IMR-90 (cell line): ENCODE measurements at regions not wholly inside any gene's neighbourhood (a gene's known extent, or its start where the extent isn't known, plus 50 kb on each side); places are given as distances from the start of the nearest gene placed in this dataset.

ENCODE experiments used
- BHLHE40 ChIP-seq: fragments of 150-350 bp; IDR thresholded peaks from 2 replicates; pipeline ENCODE4 v1.6.1; 2016; ENCODE audit warnings: mild to moderate bottlenecking, low read depth, low read length
- CEBPB ChIP-seq: IDR thresholded peaks from 2 replicates; pipeline ENCODE4 v1.6.1; 2012; ENCODE audit warnings: low read depth, low read length, improper control_type of control experiment
- FOS ChIP-seq: fragments of 150-350 bp; IDR thresholded peaks from 2 replicates; pipeline ENCODE4 v1.6.1; 2016; ENCODE audit warnings: low read depth, low read length
- MAFK ChIP-seq: IDR thresholded peaks from 2 replicates; pipeline ENCODE4 v1.6.1; 2012; ENCODE audit warnings: low read depth, low read length, improper control_type of control experiment
- MXI1 ChIP-seq: IDR thresholded peaks from 2 replicates; pipeline ENCODE4 v1.6.1; 2012; ENCODE audit warnings: low read depth, mild to moderate bottlenecking, low read length, moderate library complexity, borderline replicate concordance
- NFE2L2 ChIP-seq: fragments of 150-350 bp; IDR thresholded peaks from 2 replicates; pipeline ENCODE4 v1.6.1; 2016; ENCODE audit warnings: low read depth, mild to moderate bottlenecking, low read length
- POLR2A ChIP-seq: IDR thresholded peaks from 2 replicates; pipeline ENCODE4 v1.6.1; 2012; ENCODE audit warnings: mild to moderate bottlenecking, low read depth, low read length
- RAD21 ChIP-seq: IDR thresholded peaks from 2 replicates; pipeline ENCODE4 v1.6.1; 2012; ENCODE audit warnings: low read length, improper control_type of control experiment
- RCOR1 ChIP-seq: IDR thresholded peaks from 2 replicates; pipeline ENCODE4 v1.6.1; 2012; ENCODE audit warnings: mild to moderate bottlenecking, low read length, improper control_type of control experiment; ENCODE audit not compliant: insufficient replicate concordance
- RFX5 ChIP-seq: IDR thresholded peaks from 2 replicates; pipeline ENCODE4 v1.8.0; 2012; ENCODE audit warnings: low read depth, mild to moderate bottlenecking, low read length, moderate library complexity
- SMC3 ChIP-seq: fragments of 150-350 bp; IDR thresholded peaks from 2 replicates; pipeline ENCODE4 v1.6.1; 2016; ENCODE audit warnings: low read depth, mild to moderate bottlenecking, antibody characterized with exemption, low read length, moderate library complexity
- USF2 ChIP-seq: fragments of 150-350 bp; IDR thresholded peaks from 2 replicates; pipeline ENCODE4 v1.6.1; 2017; ENCODE audit warnings: mild to moderate bottlenecking, antibody characterized with exemption, low read length, low read depth
- TF ChIP-seq, protein P1 (sequence below): conservative IDR thresholded peaks from 2 replicates; pipeline ENCODE4 v1.5.1; 2012; ENCODE audit warnings: mild to moderate bottlenecking, low read depth, low read length, improper control_type of control experiment
- TF ChIP-seq, protein P2 (sequence below): fragments of 150-350 bp; IDR thresholded peaks from 2 replicates; pipeline ENCODE4 v1.6.1; 2016; ENCODE audit warnings: low read depth, mild to moderate bottlenecking, low read length, moderate library complexity, borderline replicate concordance

DNA sequence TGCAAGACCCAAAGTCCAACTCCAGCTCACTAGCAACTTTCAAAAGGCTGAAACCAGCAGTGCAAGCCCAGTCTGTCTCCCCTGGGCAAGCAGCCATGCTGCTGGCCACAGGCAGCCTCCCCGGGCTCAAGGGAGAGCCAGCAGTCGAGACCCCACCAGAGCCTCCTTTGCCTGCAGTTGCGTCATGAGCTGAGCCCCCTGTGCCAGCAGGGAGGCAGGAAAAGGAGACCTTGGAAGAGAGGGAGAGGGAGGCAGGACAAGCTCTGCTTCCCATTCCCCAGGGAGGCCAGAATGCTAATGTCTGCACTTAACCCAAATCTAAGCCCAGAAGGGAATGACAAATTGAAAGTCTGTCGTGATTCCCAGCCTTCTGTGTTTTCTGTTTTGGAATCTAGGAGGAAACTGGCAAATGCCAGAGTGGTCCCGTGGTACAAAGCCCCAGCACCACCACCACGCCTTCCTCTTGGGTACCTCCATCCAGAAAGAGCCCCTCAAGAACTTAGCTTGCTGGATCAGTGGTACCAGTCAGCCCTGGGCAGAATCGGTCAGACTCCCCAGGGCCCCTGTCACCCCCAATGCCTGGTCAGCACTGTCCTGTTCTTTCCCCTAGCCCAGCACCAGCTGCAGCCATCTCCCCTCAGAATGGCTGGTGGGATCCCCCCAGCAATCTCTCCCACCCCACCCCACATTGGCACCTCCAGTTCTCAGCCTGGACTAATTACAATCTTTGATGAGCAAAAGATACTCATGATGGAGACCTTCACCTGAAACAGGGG lies 99.3 kb upstream of the TNRC6C start:
- TF ChIP-seq, protein P1, sequence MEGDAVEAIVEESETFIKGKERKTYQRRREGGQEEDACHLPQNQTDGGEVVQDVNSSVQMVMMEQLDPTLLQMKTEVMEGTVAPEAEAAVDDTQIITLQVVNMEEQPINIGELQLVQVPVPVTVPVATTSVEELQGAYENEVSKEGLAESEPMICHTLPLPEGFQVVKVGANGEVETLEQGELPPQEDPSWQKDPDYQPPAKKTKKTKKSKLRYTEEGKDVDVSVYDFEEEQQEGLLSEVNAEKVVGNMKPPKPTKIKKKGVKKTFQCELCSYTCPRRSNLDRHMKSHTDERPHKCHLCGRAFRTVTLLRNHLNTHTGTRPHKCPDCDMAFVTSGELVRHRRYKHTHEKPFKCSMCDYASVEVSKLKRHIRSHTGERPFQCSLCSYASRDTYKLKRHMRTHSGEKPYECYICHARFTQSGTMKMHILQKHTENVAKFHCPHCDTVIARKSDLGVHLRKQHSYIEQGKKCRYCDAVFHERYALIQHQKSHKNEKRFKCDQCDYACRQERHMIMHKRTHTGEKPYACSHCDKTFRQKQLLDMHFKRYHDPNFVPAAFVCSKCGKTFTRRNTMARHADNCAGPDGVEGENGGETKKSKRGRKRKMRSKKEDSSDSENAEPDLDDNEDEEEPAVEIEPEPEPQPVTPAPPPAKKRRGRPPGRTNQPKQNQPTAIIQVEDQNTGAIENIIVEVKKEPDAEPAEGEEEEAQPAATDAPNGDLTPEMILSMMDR, result no peak
- TF ChIP-seq RAD21 (no peak), NFE2L2 (no peak), POLR2A (no peak), MXI1 (no peak), SMC3 (no peak), BHLHE40 (no peak), CEBPB (no peak), MAFK (no peak), FOS (no peak), RCOR1 (no peak), RFX5 (no peak), USF2 (no peak)
- TF ChIP-seq, protein P2, sequence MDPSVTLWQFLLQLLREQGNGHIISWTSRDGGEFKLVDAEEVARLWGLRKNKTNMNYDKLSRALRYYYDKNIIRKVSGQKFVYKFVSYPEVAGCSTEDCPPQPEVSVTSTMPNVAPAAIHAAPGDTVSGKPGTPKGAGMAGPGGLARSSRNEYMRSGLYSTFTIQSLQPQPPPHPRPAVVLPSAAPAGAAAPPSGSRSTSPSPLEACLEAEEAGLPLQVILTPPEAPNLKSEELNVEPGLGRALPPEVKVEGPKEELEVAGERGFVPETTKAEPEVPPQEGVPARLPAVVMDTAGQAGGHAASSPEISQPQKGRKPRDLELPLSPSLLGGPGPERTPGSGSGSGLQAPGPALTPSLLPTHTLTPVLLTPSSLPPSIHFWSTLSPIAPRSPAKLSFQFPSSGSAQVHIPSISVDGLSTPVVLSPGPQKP, result no peak
